HTR-8/SVneo (cell line): ENCODE measurements at regions not wholly inside any gene's neighbourhood (a gene's known extent, or its start where the extent isn't known, plus 50 kb on each side); places are given as distances from the start of the nearest gene placed in this dataset.
"Not testable (repeated sequence)": the region's sequence is repeated elsewhere in the genome, so short reads cannot be mapped to it uniquely, and the experiment has no call there.

ENCODE experiments used
- DNase-seq: peaks from one replicate; pipeline ENCODE4 v3.0.0; 2011; ENCODE audit warnings: low spot score, mixed read lengths; ENCODE audit not compliant: insufficient read length
- FAIRE-seq: peaks from 2 replicates; lab custom pipeline; 2011; peaks lifted over from hg19 to GRCh38; lab: Jason Lieb, UNC

DNA sequence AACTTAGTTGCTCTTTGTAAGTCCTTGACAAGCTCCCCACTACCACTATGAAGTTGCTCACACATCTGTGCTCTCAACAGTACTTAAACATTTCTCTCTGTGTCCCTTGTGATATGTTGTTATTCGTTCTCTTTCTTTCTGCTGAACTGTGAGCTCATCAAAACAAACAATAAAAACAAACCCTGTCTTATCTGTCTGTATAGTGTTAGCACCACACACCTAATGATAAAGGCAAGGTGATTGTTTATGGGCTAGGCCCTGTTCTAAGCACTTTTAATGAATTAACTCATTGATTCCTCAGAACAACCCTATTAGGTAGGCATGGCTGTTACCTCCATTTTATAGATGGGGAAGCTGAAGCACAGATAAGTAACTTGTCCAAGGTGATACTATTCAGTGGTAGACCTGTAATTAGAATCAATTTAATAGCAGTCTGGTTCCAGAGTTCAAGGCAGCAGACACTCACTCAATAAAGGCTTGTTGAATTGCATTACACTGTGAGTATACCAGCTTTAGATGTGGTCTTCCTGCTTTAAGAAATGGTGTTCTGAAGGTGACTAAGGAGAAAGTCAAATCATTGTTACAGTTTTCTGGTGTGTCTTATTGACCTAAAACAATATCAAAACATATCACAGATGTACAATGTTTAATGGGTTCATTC lies 153.6 kb upstream of the ELL2 start:
- DNase-seq (no peak), FAIRE-seq (no peak)

DNA sequence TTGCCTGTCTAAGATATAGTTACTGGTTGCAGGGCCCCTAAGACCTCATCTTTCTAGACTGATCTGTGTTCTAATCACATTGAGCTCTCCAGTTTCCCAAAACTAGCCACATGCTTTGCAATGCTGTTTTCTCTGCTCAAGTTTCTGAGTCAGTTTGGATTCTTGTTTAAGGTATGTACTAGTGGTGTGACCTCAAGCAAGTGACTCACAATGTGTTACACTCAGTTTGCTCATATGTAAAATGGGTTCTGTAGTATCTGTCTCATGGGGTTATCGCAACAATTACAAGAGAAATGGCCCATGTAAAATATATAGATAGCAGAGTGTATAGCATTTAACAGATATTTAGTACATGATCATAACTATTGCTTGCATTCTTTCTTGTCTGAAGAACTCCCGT lies 153.1 kb upstream of the ELL2 start:
- FAIRE-seq (peak; percentile 59), DNase-seq (no peak)

DNA sequence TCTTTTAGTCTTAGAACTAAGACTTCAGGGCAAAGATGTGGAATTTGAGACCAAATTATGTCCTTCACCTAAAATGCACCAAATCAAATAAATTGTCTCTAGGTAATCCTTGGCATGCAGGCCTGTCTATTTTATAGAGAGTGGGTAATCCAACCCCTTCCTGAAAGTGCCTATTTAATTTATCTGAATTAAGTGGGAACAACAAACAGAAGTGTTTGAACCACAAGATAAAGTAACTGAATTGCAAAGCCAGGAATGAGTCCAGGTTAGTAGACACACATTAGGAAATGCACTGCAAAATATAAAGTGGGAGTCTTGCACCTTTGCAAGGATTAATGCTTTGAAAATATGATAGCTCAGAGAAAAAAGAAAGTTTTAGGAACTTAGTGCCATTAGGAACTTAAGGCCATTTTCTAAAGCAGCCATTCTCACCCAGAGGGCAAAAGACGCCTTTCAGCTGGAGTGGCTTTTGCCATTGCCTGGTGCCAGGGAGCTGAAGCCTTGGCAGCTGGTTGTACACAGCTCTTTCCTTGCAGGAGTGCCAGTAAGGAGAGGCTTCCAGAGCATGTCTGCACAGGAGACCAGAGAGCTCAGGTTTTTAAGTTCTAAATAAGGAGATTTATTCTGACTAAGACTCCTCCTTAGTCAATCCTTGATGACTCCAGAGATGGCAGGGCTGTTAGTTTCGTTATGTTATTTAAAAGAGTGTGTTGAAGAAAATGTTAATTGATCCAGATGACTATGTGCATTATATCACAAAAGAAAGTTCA lies 151.7 kb upstream of the ELL2 start:
- no peak for DNase-seq
- peak; percentile 20 for FAIRE-seq

DNA sequence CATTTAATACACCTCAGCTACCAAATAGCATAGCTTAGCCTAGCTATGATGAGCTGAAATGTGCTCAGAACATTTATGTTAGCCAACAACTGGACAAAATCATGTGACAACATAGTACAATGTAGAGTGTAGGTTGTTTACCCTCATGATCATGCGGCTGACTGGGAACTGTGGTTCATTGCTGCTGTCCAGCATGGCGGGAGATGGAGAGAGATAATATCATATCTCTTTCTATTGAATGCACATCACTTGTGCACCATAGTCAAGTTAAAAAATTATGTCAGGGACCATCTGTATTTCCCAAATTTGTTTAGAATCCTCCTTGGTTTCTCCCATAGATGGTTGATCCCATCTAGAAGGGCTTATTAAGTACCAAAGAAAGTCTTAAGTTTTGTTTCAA lies 151.1 kb upstream of the ELL2 start:
- no peak for DNase-seq
- no peak for FAIRE-seq

DNA sequence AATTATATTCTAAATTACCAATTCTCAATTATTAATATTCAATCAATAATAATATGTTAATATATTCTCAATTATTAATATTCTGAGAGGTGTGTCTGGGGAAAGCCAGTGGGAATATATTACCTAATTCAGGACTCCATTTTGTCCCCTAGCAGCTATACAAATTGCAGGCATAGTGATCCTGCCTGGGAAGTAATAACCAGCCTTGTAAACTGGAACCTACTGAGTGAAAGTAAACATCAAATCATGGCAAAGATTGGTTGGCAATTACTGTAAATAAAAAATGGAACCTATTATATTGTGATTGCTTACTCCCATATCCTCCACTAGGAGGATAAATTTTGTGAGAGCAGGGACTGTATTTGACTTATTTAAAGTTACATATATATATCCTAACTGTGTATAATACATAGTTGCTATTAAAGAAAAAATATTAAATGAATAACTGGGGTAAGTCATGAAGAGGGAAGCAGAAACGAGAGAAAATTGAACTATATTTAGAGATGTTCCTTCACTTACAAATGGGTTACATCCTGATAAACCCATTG lies 150.5 kb upstream of the ELL2 start:
- FAIRE-seq = no peak
- no peak for DNase-seq

DNA sequence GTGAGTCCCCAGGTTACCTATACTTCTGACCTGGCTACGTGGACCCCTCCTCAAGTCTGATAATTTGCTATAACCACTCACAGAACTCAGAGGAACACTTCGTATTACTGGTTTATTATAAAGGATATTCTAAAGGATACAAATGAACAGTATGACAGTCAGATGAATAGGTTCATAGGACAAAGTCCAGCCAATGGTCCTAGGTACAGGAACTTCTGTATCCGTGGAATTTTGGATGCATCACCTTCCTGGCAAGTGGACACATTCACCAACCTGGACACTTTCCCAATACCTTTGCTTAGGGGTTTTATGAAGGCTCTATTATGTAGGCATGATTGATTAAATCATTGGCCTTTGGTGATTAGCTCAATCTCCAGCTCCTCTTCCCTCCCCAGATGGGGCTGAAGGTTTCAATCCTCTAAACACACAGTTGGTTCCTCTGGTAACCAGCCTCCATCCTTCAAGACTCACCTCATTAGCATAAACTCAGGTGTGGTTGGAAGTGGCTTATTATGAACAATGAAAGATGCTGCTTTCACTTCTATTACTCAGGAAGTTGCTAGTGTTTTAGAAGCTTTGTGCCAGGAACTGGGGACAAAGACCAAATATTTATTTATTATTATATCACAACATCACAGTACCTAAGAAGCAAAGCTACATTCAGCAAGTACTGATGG lies 149.6 kb upstream of the ELL2 start:
- no peak for FAIRE-seq
- no peak for DNase-seq

DNA sequence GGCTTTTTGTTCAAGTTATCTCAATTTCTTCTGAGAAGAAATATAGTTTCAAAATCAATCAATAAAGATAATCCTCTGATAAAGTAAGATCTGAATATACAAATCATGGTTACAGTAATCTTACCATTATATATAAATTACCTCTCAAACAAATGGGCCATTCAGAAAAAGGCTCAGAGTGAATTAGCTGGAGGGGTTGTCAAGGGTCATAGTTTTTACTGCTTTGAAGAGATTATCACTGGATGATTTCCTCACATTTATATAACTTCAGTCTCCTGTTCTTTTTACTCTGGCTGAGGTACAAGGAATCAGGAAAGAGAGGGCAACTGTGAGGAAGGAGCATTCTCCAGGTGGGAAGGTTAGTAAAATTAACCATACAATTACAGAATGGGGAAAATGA lies 148.6 kb upstream of the ELL2 start:
- FAIRE-seq (no peak), DNase-seq (no peak)

DNA sequence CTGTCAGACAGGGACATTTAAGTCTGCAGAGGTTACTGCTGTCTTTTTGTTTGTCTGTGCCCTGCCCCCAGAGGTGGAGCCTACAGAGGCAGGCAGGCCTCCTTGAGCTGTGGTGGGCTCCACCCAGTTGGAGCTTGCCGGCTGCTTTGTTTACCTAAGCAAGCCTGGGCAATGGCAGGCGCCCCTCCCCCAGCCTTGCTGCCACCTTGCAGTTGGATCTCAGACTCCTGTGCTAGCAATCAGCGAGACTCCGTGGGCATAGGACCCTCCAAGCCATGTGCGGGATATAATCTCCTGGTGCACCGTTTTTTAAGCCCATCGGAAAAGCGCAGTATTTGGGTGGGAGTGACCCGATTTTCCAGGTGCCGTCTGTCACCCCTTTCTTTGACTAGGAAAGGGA lies 147.0 kb upstream of the ELL2 start:
- not testable (repeated sequence) for FAIRE-seq, DNase-seq

DNA sequence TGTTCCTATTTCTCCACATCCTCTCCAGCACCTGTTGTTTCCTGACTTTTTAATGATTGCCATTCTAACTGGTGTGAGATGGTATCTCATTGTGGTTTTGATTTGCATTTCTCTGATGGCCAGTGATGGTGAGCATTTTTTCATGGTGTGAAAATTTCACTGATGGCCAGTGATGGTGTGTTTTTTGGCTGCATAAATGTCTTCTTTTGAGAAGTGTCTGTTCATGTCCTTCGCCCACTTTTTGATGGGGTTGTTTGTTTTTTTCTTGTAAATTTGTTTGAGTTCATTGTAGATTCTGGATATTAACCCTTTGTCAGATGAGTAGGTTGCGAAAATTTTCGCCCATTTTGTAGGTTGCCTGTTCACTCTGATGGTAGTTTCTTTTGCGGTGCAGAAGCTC lies 142.2 kb upstream of the ELL2 start:
- not testable (repeated sequence) for DNase-seq, FAIRE-seq

DNA sequence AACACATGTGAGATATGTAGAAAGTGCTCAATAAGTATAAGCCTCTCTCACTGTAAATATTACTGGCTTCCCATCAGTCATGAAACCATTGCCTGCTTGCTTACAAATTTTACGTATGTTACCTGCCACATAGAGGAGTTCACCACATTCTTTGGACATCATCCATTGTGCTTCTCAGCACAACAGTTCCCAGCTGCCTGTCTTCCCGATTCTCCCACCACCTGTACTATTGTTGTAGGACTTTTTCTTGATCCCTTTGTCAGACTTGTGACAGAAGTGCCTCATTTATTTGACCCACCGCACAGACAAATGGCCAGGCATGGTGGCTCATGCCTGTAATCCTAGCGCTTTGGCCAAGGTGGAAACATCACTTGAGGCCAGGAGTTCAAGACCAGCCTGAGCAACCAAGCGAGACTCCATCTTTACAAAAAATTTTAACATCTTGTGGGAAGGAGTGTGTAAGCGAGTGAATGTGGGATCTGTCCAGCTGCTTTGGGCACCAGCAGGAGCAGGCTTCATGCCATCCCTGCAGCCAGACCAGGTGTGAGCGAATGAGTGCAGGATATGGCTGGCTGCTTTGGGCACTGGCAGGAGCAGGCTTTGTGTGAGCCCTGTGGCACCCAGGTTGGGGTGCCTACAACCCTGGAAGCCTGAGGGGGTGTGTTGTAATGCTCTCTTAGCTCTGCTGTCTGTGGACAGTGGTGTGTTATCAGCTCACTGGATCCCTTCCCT lies 139.9 kb upstream of the ELL2 start:
- FAIRE-seq (peak; percentile 36), DNase-seq (no peak)

DNA sequence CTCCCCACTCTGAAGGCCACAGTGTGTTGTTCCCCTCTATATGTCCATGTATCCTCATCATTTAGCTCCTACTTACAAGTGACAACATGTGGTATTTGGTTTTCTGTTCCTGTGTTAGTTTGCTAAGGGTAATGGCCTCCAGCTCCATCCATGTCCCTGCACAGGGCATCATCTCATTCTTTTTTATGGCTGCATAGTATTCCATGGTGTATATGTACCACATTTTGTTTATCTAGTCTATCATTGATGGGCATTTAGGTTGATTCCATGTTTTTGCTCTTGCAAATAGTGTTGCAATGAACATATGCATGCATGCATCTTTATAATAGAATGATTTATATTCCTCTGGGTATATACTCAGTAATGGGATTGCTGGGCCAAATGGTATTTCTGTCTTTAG lies 135.8 kb upstream of the ELL2 start:
- not testable (repeated sequence) for FAIRE-seq, DNase-seq

DNA sequence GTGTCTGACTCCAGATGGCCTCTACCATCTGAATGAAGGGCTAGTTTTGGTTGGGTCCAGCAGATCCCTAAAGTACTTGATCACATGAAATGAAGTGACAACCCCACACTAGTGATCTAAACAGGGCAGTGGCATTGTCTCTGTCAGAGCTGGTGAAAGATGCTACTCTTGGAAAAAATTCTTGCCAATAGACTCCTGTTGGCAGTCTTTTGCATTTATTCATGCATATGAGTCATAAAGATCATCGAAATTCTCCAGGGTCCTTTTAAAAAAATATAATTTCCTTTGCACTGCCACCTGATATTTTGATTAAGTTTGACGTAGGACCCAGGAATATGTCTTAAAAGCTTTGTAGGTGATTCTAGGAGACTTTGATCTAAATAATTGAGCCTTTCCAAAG lies 135.1 kb upstream of the ELL2 start:
- DNase-seq (no peak), FAIRE-seq (no peak)

DNA sequence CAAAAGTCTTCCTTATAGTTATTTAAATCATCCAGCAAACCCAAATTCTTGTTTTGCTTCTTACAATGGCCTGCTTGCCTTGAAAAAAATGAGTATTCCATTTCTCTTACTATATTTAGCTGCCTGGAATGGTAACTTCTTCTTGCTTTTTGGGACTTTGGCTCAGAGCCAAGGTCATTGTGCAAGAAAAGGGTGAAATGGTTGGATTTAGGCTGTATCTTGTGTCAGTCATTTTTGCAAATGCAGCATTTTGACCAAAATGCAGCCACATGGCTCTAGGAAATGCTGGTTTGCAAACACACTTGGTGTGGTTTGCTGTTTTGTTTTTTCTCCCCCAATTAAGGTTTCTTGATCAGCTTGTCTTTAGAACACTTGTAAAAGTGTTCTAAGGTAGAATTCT lies 133.3 kb upstream of the ELL2 start:
- DNase-seq = no peak
- no peak for FAIRE-seq

DNA sequence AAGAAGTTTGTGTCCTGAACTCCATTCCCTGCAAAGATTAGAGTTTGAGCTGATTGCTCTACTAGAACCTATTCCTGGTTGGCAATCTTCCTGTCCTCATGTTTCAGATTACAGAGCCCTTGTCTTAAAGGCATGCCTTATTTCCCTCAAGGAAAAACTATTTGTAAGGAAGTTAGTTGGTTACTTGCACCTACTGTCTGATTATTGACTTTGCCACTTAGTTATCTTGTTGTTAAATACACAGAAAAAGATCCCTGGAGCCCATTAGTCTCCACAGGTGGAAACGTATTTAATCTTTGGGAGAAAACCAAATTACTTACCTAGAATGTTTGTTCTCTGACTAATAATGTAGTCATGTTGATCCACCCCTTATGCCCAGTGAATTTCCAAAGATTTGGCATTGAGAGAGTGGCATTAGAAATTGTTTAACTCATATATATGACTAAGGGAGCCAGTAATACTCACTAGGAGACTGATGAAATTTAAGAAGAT lies 132.3 kb upstream of the ELL2 start:
- DNase-seq (no peak), FAIRE-seq (no peak)

DNA sequence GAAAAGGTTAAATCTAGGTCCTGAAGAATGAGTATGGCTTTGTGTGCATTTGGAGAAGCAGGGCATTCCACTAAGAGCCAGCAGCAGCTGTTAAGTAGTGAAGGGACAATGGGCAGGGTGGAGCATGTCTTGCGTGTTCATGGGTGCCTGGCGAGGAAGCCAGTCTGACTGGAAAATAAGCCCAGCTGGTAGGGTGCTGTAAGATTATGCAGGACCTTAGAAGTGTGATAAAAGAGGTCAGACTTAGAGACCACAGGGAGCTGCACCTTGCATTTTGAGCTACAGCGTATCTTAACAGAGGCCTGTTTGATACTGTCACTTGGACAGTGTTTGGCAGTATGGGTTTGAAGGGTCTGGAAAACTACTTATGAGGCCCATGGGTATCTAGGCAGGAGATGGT lies 131.7 kb upstream of the ELL2 start:
- DNase-seq (no peak), FAIRE-seq (no peak)

DNA sequence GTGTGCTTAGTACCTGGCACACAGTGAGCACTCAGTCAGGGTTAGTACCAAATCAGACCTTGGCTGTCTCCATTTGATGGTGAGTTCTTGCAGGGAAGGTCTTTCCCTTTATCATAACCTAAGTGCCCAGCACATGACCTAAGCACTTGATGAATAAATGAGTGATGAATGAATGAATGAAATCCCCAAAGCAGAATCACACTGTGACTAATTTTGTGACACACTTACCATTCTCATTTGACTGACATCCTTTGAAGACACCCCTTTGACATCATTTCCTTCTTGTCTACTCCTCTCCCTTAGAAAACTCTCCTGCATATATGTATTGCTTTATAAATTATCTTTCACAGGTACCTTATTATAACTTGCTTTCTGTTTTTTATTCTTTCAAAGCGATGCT lies 130.2 kb upstream of the ELL2 start:
- no peak for DNase-seq
- no peak for FAIRE-seq

DNA sequence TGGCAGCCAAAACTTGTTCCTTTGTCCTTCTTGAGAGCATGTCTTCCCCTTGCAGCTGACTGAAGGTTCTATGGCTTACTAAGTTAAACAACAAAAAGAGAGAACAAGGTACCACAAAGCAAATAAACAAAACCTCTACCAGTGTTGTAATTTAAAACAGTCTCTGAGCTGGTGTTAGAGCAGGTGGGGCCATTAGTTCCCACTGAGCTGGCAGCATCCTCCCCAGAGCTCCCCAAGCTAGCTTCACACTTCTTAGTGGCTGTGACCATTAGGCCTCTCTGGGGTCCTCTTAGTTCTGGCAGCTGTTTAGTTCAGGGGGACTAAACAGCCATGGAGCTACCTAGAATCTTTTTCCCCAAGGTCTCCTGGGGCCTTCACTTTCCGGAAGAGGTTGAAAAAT lies 128.6 kb upstream of the ELL2 start:
- no peak for FAIRE-seq
- DNase-seq = no peak

DNA sequence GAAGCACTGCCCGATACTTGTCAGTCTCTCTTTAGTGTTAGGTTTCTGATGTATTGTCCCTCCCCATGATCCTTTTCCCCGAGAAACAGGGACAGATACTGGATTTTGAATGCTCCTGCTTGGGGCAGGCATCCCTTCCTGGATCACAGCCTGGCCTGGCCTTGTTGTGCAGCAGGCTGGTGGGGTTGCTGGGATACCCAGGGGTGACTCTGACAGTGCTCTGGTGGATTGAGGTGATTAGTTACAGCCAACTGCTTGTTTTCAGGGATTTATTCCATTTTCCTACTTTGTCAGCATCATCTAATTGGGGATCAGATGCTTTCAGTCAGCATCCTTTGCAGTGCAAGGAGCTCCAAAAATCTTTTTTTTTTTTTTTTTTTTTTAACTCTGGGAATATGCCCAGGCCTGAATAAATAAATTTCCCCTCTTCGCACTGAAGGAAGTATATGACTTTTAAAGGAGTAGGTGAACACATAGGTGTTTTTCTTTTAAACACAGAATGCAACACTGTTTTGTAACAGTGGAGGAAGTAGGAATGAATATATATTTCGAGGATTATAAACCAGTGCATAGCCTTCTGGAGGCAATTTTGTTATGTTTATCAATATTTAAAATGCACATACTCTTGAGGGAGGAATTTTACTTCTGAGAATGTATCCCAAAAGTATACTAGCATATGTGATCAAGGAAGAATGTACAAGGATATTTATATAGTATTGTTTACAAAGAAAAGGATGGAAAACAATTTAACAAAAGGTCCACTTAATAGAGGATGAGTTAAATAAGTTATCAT lies 127.3 kb upstream of the ELL2 start:
- DNase-seq (no peak), FAIRE-seq (no peak)

DNA sequence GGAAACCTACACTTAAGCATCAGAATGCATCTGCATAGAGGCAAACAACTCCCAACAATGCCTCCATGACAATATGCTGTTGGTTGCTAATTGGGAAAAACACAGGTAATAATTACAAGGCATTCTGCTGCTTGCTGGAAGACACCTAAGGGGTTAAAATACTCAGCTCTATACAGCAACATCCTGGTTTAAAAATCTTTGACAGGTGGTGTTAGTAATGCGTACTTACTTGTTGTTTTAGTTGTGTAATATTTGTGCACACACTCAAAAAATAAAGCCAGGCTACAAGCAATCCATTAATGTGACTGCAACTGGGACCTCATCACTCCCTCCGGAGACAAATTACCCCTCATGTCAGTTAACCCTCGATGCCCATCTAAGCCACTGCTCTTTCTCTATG lies 126.3 kb upstream of the ELL2 start:
- FAIRE-seq = no peak
- no peak for DNase-seq
